ENCODE measurements at regions not wholly inside any gene's neighbourhood (a gene's known extent, or its start where the extent isn't known, plus 50 kb on each side); places are given as distances from the start of the nearest gene placed in this dataset.

- TF ChIP-seq, protein P1, sequence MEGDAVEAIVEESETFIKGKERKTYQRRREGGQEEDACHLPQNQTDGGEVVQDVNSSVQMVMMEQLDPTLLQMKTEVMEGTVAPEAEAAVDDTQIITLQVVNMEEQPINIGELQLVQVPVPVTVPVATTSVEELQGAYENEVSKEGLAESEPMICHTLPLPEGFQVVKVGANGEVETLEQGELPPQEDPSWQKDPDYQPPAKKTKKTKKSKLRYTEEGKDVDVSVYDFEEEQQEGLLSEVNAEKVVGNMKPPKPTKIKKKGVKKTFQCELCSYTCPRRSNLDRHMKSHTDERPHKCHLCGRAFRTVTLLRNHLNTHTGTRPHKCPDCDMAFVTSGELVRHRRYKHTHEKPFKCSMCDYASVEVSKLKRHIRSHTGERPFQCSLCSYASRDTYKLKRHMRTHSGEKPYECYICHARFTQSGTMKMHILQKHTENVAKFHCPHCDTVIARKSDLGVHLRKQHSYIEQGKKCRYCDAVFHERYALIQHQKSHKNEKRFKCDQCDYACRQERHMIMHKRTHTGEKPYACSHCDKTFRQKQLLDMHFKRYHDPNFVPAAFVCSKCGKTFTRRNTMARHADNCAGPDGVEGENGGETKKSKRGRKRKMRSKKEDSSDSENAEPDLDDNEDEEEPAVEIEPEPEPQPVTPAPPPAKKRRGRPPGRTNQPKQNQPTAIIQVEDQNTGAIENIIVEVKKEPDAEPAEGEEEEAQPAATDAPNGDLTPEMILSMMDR (IDR thresholded peaks at IDR 0.05; ENCODE audit: insufficient read depth, low read length, poor library complexity, severe bottlenecking): no peak
- no peaks in the 10 kb centered on the region for H3K36me3 ChIP-seq (ENCODE audit: control insufficient read depth, insufficient read depth, low read length)
- no peak overlapping the region for H3K4me3 ChIP-seq (ENCODE audit: low read depth, low read length)
- no peaks in the 10 kb centered on the region for H3K27me3 ChIP-seq (ENCODE audit: control insufficient read depth, insufficient read depth, low read length)
- no peak for DNase-seq (ENCODE audit: low read depth)
Observed at GRCh38 chr6:156242206-156242605, 535.0 kb upstream of the ARID1B start.

- TF ChIP-seq, protein P1 (IDR thresholded peaks at IDR 0.05; ENCODE audit: insufficient read depth, low read length, poor library complexity, severe bottlenecking): no peak
- Histone ChIP-seq H3K36me3 (ENCODE audit: control insufficient read depth, insufficient read depth, low read length) (no peaks in the 10 kb centered on the region), H3K27me3 (ENCODE audit: control insufficient read depth, insufficient read depth, low read length) (no peaks in the 10 kb centered on the region), H3K4me3 (ENCODE audit: low read depth, low read length) (no peak overlapping the region)
- DNase-seq (ENCODE audit: low read depth): no peak
Observed at GRCh38 chr6:156231026-156231765, 546.0 kb upstream of the ARID1B start.

DNA sequence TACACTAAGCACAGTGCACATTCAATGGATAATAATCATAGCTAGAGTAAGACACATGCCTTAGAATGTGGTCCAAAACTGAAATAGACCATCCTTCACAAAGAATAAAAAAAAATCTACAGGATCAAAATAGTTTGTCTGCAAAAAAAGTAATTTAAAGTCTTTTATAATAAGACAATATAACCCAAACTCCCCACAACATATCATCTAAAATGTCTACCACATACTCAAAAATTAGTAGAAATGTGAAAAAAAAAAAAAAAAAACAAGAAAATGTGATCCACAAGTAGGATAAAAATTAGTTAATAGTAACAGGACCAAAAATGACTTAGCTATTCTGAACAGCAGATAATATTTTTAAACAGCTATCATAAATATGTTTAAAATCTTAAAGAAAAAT lies 557.2 kb upstream of the ARID1B start:
- Histone ChIP-seq H3K27me3 (ENCODE audit: control insufficient read depth, insufficient read depth, low read length) (no peaks in the 10 kb centered on the region), H3K36me3 (ENCODE audit: control insufficient read depth, insufficient read depth, low read length) (no peaks in the 10 kb centered on the region), H3K4me3 (ENCODE audit: low read depth, low read length) (no peak overlapping the region)
- TF ChIP-seq, protein P1 (IDR thresholded peaks at IDR 0.05; ENCODE audit: insufficient read depth, low read length, poor library complexity, severe bottlenecking): no peak
- no peak for DNase-seq (ENCODE audit: low read depth)

- Histone ChIP-seq H3K36me3 (ENCODE audit: control insufficient read depth, insufficient read depth, low read length) (no peaks in the 10 kb centered on the region), H3K4me3 (ENCODE audit: low read depth, low read length) (no peak overlapping the region), H3K27me3 (ENCODE audit: control insufficient read depth, insufficient read depth, low read length) (no peaks in the 10 kb centered on the region)
- TF ChIP-seq, protein P1 (IDR thresholded peaks at IDR 0.05; ENCODE audit: insufficient read depth, low read length, poor library complexity, severe bottlenecking): no peak
- no peak for DNase-seq (ENCODE audit: low read depth)
Observed at GRCh38 chr6:156205678-156206077, 571.5 kb upstream of the ARID1B start.

GRCh38 chr6:156199182-156199581 lies 578.0 kb upstream of the ARID1B start:
- Histone ChIP-seq H3K36me3 (ENCODE audit: control insufficient read depth, insufficient read depth, low read length) (no peaks in the 10 kb centered on the region), H3K4me3 (ENCODE audit: low read depth, low read length) (no peak overlapping the region), H3K27me3 (ENCODE audit: control insufficient read depth, insufficient read depth, low read length) (no peaks in the 10 kb centered on the region)
- TF ChIP-seq, protein P1 (IDR thresholded peaks at IDR 0.05; ENCODE audit: insufficient read depth, low read length, poor library complexity, severe bottlenecking): no peak
- no peak for DNase-seq (ENCODE audit: low read depth)

DNA sequence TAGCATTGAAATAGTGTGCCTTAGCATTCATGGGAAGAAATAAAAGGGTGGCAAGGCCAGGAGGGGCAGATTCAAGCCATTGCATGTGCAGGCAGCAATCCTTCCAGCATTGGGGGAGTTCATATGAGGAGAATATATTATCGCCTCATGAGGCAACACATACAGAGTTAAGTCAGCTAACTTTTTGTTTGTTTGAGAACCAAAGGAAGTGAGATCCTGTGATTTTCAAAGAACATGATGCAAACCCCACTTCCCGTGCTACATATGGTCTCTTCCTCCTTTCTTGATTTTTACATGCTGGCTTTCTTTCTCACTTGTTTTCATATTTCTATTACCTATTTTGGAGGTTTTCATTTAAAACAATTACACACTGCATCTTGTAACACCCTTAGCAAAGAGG lies 579.7 kb upstream of the ARID1B start:
- Histone ChIP-seq H3K27me3 (ENCODE audit: control insufficient read depth, insufficient read depth, low read length) (no peaks in the 10 kb centered on the region), H3K36me3 (ENCODE audit: control insufficient read depth, insufficient read depth, low read length) (no peaks in the 10 kb centered on the region), H3K4me3 (ENCODE audit: low read depth, low read length) (no peak overlapping the region)
- no peak for DNase-seq (ENCODE audit: low read depth)
- TF ChIP-seq, protein P1 (IDR thresholded peaks at IDR 0.05; ENCODE audit: insufficient read depth, low read length, poor library complexity, severe bottlenecking): no peak
